B cell (primary cell): ENCODE measurements at regions not wholly inside any gene's neighbourhood (a gene's known extent, or its start where the extent isn't known, plus 50 kb on each side); places are given as distances from the start of the nearest gene placed in this dataset.

Experiments
- CTCF ChIP-seq: fragments of 200-600 bp; IDR thresholded peaks from one replicate; pipeline ENCODE4 v1.8.0; 2022; ENCODE audit warnings: antibody characterized with exemption, mild to moderate bottlenecking
- EZH2 ChIP-seq: IDR thresholded peaks from 2 replicates; pipeline ENCODE4 v1.6.1; 2012; ENCODE audit warnings: borderline replicate concordance, low read depth, mild to moderate bottlenecking, moderate library complexity, low read length; ENCODE audit not compliant: insufficient read depth, poor library complexity, severe bottlenecking

- TF ChIP-seq CTCF (no peak), EZH2 (no peak)
These were observed 102.2 kb downstream of the RASSF9 start for GRCh38 chr12:85733984-85734383.
